HCT116 (cell line): ENCODE measurements at regions not wholly inside any gene's neighbourhood (a gene's known extent, or its start where the extent isn't known, plus 50 kb on each side); places are given as distances from the start of the nearest gene placed in this dataset.

Experiments
- ATAC-seq: fragments of 200-7000 bp; cut with Tn5 transposase; 2 replicates; pipeline ENCODE4 v1.9.1; 2020; ENCODE audit warnings: mild to moderate bottlenecking, moderate library complexity
- BruUV-seq: library from RNA; stranded (reverse); fragments of 400-500 nt; replicated peaks from 2 replicates; lab custom pipeline; 2021; lab: Mats Ljungman, UMichigan
- CTCF ChIA-PET: fragments of 300-600 bp; sonication (Branson Sonifier 250); formaldehyde crosslinking; loops from one replicate; lab custom pipeline; 2021; ENCODE audit warnings: antibody characterized with exemption; lab: Charles Lee
- POLR2A ChIA-PET: fragments of 300-600, 350-600 bp; sonication (Branson Sonifier 250); formaldehyde crosslinking; loops from one replicate; lab custom pipeline; 2021; ENCODE audit warnings: antibody characterized with exemption; lab: Charles Lee
- RAD21 ChIA-PET, 2 experiments: fragments of 300-600 bp; sonication (Branson Sonifier 250); formaldehyde crosslinking; loops; one replicate each; lab custom pipeline; 2023; ENCODE audit warnings: low total read pairs in 2 of 2; ENCODE audit not compliant: uncharacterized antibody in 2 of 2, unreplicated experiment in 2 of 2, low non-redundant PET in 1 of 2; lab: Charles Lee
- DNase-seq: peaks from one replicate; pipeline ENCODE4 v3.0.0-alpha.2; 2010; ENCODE audit warnings: low read depth, low spot score
- H2AFZ ChIP-seq: fragments of 200-600 bp; shearing (Covaris generic), sonication (generic); 2 replicates; pipeline ENCODE4 v1.6.1; 2017; ENCODE audit warnings: low read depth, mixed run types, mixed read lengths, antibody characterized with exemption, low read length; ENCODE audit not compliant: poor library complexity, severe bottlenecking
- H3K27ac ChIP-seq: 2 replicates; pipeline ENCODE4 v1.5.1; 2012; ENCODE audit warnings: low read depth, low read length
- H3K27me3 ChIP-seq: fragments of 200-600 bp; sonication (generic); 2 replicates; pipeline ENCODE4 v1.6.1; 2016; ENCODE audit warnings: mixed run types, low read length, mixed read lengths; ENCODE audit not compliant: insufficient read depth
- H3K36me3 ChIP-seq, 2 experiments: fragments of 200-500 bp in 1 of 2; fragments of 200-600 bp in 1 of 2; sonication (Bioruptor generic) in 1 of 2; sonication (generic) in 1 of 2; 2 replicates each; pipeline versions ENCODE4 v1.5.1 to v1.6.1; 2014 to 2016; ENCODE audit warnings: low read length in 2 of 2, inconsistent platforms in 1 of 2, mixed read lengths in 1 of 2, mixed run types in 1 of 2; ENCODE audit not compliant: insufficient read depth in 2 of 2, control insufficient read depth in 1 of 2
- H3K4me1 ChIP-seq, 2 experiments: fragments of 200-600 bp in 1 of 2; sonication (generic) in 1 of 2; 2 replicates each; pipeline versions ENCODE4 v1.5.1 to v1.6.1; 2012 to 2017; ENCODE audit warnings: low read length in 2 of 2, inconsistent platforms in 1 of 2, mild to moderate bottlenecking in 1 of 2, mixed read lengths in 1 of 2, mixed run types in 1 of 2, moderate library complexity in 1 of 2; ENCODE audit not compliant: insufficient read depth in 2 of 2, control insufficient read depth in 1 of 2
- H3K4me2 ChIP-seq: fragments of 200-600 bp; sonication (generic); 2 replicates; pipeline ENCODE4 v1.6.1; 2017; ENCODE audit warnings: mixed run types, low read length, mixed read lengths
- H3K4me3 ChIP-seq, 2 experiments: fragments of 200-600 bp in 1 of 2; sonication (generic) in 1 of 2; replicated peaks in 1 of 2; 2 replicates each; pipeline ENCODE4 v1.5.1; 2011 to 2016; ENCODE audit warnings: low read length in 2 of 2, control low read depth in 1 of 2, low read depth in 1 of 2, mild to moderate bottlenecking in 1 of 2, mixed read lengths in 1 of 2, mixed run types in 1 of 2
- H3K79me2 ChIP-seq: fragments of 200-600 bp; sonication (generic); 2 replicates; pipeline ENCODE4 v1.6.1; 2017; ENCODE audit warnings: mild to moderate bottlenecking, mixed run types, low read length, moderate library complexity, mixed read lengths; ENCODE audit not compliant: insufficient read depth
- H3K9ac ChIP-seq: fragments of 200-600 bp; sonication (generic); 2 replicates; pipeline ENCODE4 v1.6.1; 2016; ENCODE audit warnings: low read length, mixed read lengths
- H3K9me2 ChIP-seq: fragments of 200-600 bp; sonication (generic), shearing (Covaris generic); 2 replicates; pipeline ENCODE4 v1.6.1; 2017; ENCODE audit warnings: mixed run types, mild to moderate bottlenecking, moderate library complexity; ENCODE audit not compliant: insufficient read depth
- H3K9me3 ChIP-seq, 2 experiments: fragments of 200-500 bp in 1 of 2; fragments of 200-600 bp in 1 of 2; sonication (Bioruptor generic) in 1 of 2; sonication (generic) in 1 of 2; 2 replicates each; pipeline ENCODE4 v1.6.1; 2014 to 2017; ENCODE audit warnings: low read length in 2 of 2, mixed read lengths in 2 of 2, inconsistent platforms in 1 of 2, low read depth in 1 of 2, mild to moderate bottlenecking in 1 of 2, mixed run types in 1 of 2, moderate library complexity in 1 of 2; ENCODE audit not compliant: control insufficient read depth in 1 of 2, insufficient read depth in 1 of 2
- H4K20me1 ChIP-seq: fragments of 200-600 bp; sonication (generic), shearing (Covaris generic); 2 replicates; pipeline ENCODE4 v1.6.1; 2017; ENCODE audit warnings: mixed run types, mild to moderate bottlenecking, moderate library complexity; ENCODE audit not compliant: insufficient read depth
- ATF3 ChIP-seq: IDR thresholded peaks from 2 replicates; pipeline ENCODE4 v1.6.1; 2012
- CBX3 ChIP-seq: IDR thresholded peaks from 2 replicates; pipeline ENCODE4 v1.6.1; 2012; ENCODE audit warnings: low read depth
- CEBPB ChIP-seq: IDR thresholded peaks from 2 replicates; pipeline ENCODE4 v1.6.1; 2012; ENCODE audit warnings: low read depth
- CTCF ChIP-seq, 3 experiments: fragments of 200-600 bp in 1 of 3; sonication (generic) in 1 of 3; IDR thresholded peaks in 2 of 3; conservative IDR thresholded peaks in 1 of 3; 2 replicates each; pipeline ENCODE4 v1.5.1; 2012 to 2017; ENCODE audit warnings: low read depth in 2 of 3, low read length in 2 of 3, antibody characterized with exemption in 1 of 3, borderline replicate concordance in 1 of 3, control low read depth in 1 of 3, mild to moderate bottlenecking in 1 of 3, mixed read lengths in 1 of 3, mixed run types in 1 of 3, moderate library complexity in 1 of 3; ENCODE audit not compliant: insufficient read depth in 1 of 3
- EGR1 ChIP-seq: IDR thresholded peaks from 2 replicates; pipeline ENCODE4 v1.6.1; 2012; ENCODE audit warnings: low read depth
- ELF1 ChIP-seq: IDR thresholded peaks from 2 replicates; pipeline ENCODE4 v1.6.1; 2012; ENCODE audit warnings: low read depth, borderline replicate concordance
- EZH2 ChIP-seq: fragments of 200-600 bp; sonication (generic); IDR thresholded peaks from 2 replicates; pipeline ENCODE4 v1.6.1; 2017; ENCODE audit warnings: antibody characterized with exemption, mixed run types
- EZH2phosphoT487 ChIP-seq: fragments of 200-600 bp; IDR thresholded peaks from 2 replicates; pipeline ENCODE4 v1.6.1; 2018; ENCODE audit warnings: antibody characterized with exemption, borderline replicate concordance
- JUND ChIP-seq: IDR thresholded peaks from 2 replicates; pipeline ENCODE4 v1.6.1; 2012
- MAX ChIP-seq: IDR thresholded peaks from 2 replicates; pipeline ENCODE4 v1.6.1; 2012
- POLR2A ChIP-seq: IDR thresholded peaks from 2 replicates; pipeline ENCODE4 v1.7.0; 2011; ENCODE audit warnings: borderline replicate concordance; ENCODE audit not compliant: insufficient read depth, insufficient read length; ENCODE audit errors: extremely low read depth
- POLR2AphosphoS5 ChIP-seq: IDR thresholded peaks from 2 replicates; pipeline ENCODE4 v1.6.1; 2011; ENCODE audit warnings: mild to moderate bottlenecking, low read depth, low read length, moderate library complexity
- REST ChIP-seq: IDR thresholded peaks from 2 replicates; pipeline ENCODE4 v1.6.1; 2012; ENCODE audit warnings: low read depth
- SRF ChIP-seq: IDR thresholded peaks from 2 replicates; pipeline ENCODE4 v1.6.1; 2012; ENCODE audit warnings: low read depth
- TCF7L2 ChIP-seq: IDR thresholded peaks from 2 replicates; pipeline ENCODE4 v1.7.0; 2011; ENCODE audit warnings: borderline replicate concordance, inconsistent platforms; ENCODE audit not compliant: insufficient read depth, insufficient read length; ENCODE audit errors: extremely low read depth
- YY1 ChIP-seq: IDR thresholded peaks from 2 replicates; pipeline ENCODE4 v1.6.1; 2011; ENCODE audit warnings: low read length, low read depth, moderate library complexity, mild to moderate bottlenecking; ENCODE audit not compliant: insufficient replicate concordance; ENCODE audit errors: extremely low read depth
- ZBTB33 ChIP-seq: IDR thresholded peaks from 2 replicates; pipeline ENCODE4 v1.6.1; 2011; ENCODE audit warnings: mild to moderate bottlenecking, low read length, moderate library complexity; ENCODE audit not compliant: insufficient replicate concordance; ENCODE audit errors: extremely low read depth
- ZFX ChIP-seq: fragments of 450-650 bp; IDR thresholded peaks from 2 replicates; pipeline ENCODE4 v1.6.1; 2017
- ZNF274 ChIP-seq: fragments of 200-500 bp; sonication (Bioruptor generic); IDR thresholded peaks from 2 replicates; pipeline ENCODE4 v1.6.1; 2014; ENCODE audit warnings: mild to moderate bottlenecking, low read depth, low read length, inconsistent platforms
- intact Hi-C: fragments of 100-400 bp; cut with micrococcal nuclease; formaldehyde crosslinking; loops from 2 replicates; pipeline ENCODE4 v1.10.0; 2022

GRCh38 chr2:120483355-120483754 lies 137.4 kb downstream of the INHBB start:
- H3K27me3 ChIP-seq: no peaks in the 10 kb centered on the region
- H3K4me1 ChIP-seq: peaks cover 0 to 12% of the 10 kb centered on the region in 2 experiments; a peak in 2 of 4 replicates
- H3K9ac ChIP-seq: no peak overlapping the region
- DNase-seq (no peak), ATAC-seq (no peak)
- CTCF ChIA-PET: no interaction called here
- H3K79me2 ChIP-seq: no peaks in the 10 kb centered on the region
- H3K9me3 ChIP-seq: no peaks in the 10 kb centered on the region
- BruUV-seq: no TSS peak
- H3K4me3 ChIP-seq: no peak overlapping the region
- no peaks in the 10 kb centered on the region for H4K20me1 ChIP-seq
- no peak overlapping the region for H2AFZ ChIP-seq
- H3K4me2 ChIP-seq: no peak overlapping the region
- POLR2A ChIA-PET: no interaction called here
- TF ChIP-seq JUND (no peak), EGR1 (no peak), CBX3 (no peak), CEBPB (no peak), ELF1 (no peak), CTCF (IDR thresholded peaks at IDR 0.05 in 2 of 3, conservative IDR thresholded peaks at IDR 0.05 in 1 of 3; ENCODE audit: borderline replicate concordance in 1 of 3, insufficient read depth in 1 of 3, low read depth in 2 of 3, low read length in 2 of 3) (no peak), ZBTB33 (no peak), TCF7L2 (no peak), POLR2A (no peak), SRF (no peak), YY1 (no peak), EZH2 (no peak), ATF3 (no peak), MAX (no peak), ZNF274 (no peak), REST (no peak), POLR2AphosphoS5 (no peak), EZH2phosphoT487 (no peak), ZFX (no peak)
- RAD21 ChIA-PET: no interaction called here
- H3K27ac ChIP-seq: no peak overlapping the region
- H3K9me2 ChIP-seq: no peaks in the 10 kb centered on the region
- H3K36me3 ChIP-seq: no peaks in the 10 kb centered on the region
- intact Hi-C loops: no loop called here
